ENCODE measurements at regions not wholly inside any gene's neighbourhood (a gene's known extent, or its start where the extent isn't known, plus 50 kb on each side); places are given as distances from the start of the nearest gene placed in this dataset.

DNA sequence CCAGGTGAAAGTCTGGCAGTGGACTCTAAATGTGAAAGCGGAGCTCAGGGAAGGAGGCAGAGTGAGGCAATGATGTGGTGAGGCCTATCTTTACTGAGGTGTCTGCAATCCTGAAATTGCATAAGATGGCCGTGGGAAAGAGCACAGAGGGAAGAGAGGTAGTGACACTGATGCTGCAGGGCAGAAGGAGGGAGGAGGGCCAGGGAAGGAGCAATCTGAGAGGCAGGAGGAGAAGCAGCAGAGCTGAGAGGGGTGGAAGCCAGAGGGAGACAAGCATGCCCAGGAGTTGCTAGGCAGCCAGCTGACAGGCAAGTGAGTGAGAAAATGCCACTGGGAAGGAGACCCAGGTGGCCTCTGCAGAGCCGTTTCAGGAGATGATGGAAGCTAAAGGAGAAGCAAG, 97.4 kb upstream of the CNR1 start:
- DNase-seq (ENCODE audit: extremely low read depth, low read depth): no peak

DNA sequence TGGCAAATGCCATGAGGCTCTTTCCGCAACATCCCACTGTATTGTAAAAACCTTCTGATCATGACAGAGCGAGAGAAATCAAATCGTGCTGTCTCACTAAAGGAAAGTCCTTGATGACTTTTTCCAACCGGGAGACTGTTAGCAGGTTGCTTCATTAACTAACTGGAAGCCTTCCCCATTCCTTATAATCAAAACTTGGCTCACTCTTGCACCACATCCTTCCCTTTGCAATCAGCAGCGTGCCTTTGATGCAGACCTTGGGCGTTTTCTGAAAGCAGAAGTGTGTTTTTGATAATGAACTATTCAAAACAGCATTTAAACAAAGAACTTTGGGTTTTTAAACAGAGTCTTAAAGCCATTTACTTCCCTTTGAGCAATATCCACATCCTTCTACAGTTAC, 96.2 kb upstream of the CNR1 start:
- DNase-seq (ENCODE audit: extremely low read depth, low read depth): no peak

DNA sequence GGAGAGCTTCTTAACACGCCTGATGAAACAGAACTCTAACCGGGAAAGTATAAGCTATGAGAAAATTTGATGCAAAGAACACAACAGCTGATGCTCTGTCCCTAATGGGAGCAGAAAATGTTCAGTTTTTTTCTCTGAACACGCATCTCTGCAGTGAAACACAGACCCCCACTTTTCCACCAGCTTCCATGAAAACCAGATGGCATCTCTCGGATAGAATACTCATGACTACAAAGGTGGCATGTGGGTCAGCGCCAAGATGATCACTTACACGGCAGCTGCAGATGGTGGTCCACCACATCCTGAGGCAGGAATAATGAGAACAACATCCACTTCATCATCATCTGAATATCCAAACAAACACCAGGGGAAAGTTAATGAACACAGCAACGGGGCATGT, 85.2 kb upstream of the CNR1 start:
- no peak for DNase-seq (ENCODE audit: extremely low read depth, low read depth)

DNA sequence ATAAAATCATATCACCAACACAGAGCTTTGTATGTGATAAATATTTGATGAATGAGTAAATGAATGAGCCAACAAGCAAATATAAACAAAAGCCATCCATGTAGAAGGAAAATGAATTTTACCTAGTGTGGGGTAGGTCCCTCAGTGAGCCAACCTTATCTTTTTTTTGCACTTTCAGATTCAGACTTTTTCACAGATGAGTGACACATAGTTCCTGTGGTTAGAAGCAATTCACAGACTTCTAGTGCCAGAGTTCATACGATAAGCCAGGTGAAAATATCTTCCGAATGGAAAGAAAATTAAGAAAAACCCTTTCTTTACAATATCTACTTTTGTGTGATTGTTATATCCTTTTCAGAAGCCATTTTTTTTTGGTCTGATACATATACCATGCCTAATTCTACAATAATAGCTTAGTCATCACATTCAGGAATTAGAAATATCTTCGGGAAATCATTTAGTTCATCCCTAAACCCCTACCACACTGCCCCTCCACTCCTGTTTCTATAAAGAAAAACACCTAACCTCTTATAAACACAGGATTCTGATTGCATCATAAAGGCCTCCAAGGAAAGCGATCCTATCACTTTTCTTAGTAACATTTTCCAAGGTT, 82.7 kb upstream of the CNR1 start:
- no peak for DNase-seq (ENCODE audit: extremely low read depth, low read depth)

DNA sequence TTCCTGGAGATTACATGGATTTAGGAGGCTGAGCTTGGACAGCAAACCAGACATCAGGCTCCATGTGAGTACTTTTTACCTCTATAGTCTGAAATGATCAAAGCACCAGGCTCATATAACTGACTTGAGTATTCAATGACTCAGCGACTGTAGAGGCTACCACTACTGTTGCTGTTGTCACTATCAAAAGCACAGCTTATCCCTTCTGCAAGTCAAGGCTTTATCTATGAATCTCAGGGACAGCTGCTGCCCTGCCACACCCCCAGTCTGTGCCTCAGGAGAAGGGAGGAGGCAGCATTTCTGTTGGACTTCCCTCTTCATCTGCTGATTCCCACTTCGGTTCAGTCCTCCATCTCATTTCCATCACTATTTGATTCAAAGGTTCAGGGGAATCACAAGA, 80.5 kb upstream of the CNR1 start:
- DNase-seq (ENCODE audit: extremely low read depth, low read depth): no peak

DNA sequence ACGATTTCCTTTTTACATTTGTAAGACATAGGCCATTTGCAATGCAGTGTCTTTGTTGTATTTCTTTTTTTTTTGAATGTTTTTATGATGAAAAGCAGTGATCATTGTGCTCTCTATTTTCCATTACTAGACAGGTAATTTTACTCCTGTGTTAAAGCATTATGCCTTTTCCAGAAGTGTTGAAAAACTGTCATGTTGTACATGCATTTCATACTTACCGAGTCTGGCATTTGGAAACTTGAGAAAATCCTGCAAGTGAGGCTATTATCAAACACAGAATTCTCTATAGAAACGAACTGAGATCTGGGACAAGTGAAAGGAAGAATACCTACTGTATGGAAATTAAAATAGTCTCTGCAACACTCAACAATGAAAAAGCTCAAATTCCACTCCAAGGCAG, 78.6 kb upstream of the CNR1 start:
- no peak for DNase-seq (ENCODE audit: extremely low read depth, low read depth)

DNA sequence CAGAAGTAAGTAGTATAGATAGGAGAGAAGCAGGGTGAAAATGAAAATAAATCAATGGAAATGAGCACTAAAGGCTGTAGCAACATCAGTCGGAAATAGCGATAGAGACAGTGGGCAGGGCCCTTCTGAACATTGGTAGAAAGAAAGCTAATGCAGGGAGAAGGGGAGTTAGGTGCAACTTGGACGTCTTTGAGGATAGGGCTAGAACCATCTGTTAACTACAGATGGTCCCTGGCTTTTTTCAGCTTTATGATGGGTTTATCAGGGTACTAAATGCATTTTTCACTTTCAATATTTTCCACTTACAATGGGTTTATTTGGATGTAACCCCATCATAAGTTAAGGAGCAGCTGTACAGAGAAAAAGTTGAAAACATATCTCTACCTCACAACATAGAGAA, 72.8 kb upstream of the CNR1 start:
- no peak for DNase-seq (ENCODE audit: extremely low read depth, low read depth)

DNA sequence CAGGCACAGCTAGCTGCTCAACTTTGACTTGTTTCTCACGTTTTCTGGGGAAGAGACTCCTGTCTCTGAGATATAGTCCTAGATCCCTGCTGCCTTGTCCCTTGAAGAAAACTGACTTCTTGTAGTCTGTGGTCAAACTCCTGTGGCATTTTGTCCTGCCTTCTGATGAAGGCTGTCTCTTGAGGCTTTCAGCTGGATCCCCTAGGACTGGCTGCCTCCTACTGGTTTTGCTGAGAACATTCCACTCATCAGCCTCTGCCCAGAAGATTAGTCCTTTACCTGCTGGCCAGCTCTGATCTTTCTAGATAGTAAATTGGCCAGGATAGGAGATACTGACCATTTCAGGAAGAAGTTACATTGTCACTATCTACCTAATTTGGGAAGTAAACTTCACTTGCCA, 71.9 kb upstream of the CNR1 start:
- DNase-seq (ENCODE audit: extremely low read depth, low read depth): no peak

DNA sequence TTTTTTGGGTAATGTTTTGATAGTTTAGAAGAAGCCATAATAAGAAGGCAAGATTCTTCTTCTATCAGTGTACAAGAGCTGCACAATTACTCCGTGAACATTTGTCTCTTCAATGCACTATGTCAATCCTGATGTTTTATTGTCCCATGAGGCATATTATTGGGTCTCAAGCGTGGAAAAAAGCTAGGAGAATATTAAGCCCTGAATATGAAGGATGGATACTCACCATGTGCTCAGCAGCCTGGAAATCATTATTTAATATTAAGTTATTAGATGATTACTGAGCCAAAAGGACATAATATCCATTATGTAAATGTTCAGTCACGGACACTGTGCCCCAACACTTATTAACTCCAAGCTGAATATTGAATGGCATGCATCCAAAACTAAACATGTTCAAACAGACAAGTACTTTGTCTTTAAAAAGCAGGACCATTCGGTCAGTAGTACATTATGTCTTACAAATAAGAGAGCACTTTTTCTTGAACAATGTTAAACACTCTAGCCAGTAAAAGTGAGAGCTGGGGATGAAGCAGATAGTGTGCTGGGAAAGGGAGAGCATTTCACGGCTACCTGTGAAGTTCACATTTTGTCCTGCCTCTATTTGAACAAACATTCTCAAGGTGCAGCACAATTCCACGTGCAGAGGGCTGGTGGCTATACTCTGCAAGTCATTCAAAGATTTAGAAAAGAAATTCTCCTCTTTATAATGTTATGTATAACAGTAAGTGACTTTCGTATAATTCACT, 70.6 kb upstream of the CNR1 start:
- no peak for DNase-seq (ENCODE audit: extremely low read depth, low read depth)

DNA sequence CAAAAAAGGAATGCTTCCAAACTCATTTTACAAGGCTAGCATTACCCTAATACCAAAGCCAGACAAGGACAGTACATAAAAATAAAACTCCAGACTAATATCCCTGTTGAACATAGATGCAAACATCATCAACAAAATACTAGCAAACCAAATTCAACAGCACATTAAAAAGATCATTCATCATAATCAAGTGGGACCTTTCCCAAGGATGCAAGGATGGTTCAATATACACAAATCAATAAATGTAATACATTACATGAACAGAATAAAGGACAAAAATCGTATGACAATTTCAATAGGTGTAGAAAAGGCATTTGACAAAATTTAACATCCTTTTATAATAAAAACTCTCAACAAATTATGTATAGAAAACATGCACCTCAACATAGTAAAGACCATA, 66.6 kb upstream of the CNR1 start:
- no peak for DNase-seq (ENCODE audit: extremely low read depth, low read depth)

DNA sequence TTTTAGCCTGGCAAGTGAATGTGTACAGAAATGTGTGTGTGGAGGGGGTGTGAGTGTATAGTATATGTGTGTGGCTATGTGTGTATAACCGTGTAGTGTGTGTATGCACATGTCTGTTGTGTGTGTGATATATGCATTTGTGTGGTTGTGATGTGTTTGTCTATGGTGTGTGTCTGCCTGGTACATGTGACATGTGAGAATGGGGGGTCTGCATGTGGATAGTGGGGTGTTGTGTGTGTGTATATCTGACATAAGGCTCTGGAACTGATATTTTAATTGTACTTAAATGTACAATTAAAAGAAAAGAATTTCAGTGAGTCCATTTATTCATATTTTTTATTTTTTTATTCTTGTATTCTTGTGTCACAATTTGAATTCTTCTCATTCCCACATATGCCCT, 57.2 kb upstream of the CNR1 start:
- DNase-seq (ENCODE audit: extremely low read depth, low read depth): no peak

DNA sequence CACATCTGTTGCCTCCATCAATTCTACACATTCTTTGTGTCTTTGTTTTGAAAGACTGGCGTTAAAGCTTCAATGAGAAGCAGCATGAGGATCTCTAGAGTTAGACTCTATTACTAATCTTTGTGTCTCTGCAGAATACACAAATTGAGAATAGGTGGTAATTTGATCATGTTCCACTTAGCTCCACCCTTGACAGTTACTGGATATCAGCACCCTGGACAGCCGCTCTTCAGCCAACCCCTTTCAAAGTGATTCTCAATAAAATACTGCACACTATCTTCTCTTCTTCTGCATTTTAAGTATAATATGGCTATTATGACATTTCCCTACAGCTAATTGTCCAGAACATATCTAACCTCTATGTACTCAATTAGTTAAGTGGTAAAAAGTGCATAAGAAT, 54.3 kb upstream of the CNR1 start:
- DNase-seq (ENCODE audit: extremely low read depth, low read depth): peak; percentile 7

DNA sequence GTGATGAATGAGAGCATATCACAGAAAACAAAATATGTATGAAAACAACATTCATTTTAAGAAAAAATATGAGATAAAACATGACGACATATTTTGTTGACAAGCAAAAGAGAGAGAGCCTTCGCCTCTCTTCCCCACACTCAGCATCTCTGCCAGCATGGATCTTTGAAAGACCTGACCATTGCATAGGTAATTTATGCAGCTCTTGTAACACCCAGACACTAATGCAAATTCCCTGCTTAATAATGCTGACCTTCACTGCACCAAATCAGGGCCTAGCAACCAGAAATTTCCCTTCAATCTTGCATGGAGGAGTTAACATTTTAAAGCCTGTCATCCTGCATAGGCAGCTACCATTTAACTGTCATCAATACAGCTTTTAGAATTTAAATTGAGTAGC, 50.0 kb upstream of the CNR1 start:
- no peak for DNase-seq (ENCODE audit: extremely low read depth, low read depth)
